ENCODE measurements at regions not wholly inside any gene's neighbourhood (a gene's known extent, or its start where the extent isn't known, plus 50 kb on each side); places are given as distances from the start of the nearest gene placed in this dataset.

- no peak for DNase-seq
These were observed 131.1 kb upstream of the NCAM1 start for GRCh38 chr11:112829971-112830654.

DNA sequence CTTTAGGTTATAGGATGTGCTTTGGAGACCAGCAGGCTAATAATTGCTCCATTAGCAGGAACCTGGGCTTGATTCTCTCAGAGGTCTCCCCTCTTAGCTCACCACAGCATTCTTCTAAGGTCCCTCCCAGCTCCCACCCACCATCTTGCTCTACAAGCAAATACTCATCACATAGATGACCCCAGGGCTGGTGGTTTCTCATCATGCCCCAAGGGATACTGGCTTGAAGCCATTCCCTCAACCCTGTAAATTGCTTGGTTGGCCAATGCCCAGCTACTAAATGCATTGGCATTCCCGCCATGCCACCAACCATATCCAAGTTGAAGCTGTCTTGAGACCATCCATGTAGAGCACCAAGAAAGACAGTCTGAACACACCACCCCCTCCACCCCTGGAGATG is 130.2 kb upstream of the NCAM1 start:
- no peak for DNase-seq

DNA sequence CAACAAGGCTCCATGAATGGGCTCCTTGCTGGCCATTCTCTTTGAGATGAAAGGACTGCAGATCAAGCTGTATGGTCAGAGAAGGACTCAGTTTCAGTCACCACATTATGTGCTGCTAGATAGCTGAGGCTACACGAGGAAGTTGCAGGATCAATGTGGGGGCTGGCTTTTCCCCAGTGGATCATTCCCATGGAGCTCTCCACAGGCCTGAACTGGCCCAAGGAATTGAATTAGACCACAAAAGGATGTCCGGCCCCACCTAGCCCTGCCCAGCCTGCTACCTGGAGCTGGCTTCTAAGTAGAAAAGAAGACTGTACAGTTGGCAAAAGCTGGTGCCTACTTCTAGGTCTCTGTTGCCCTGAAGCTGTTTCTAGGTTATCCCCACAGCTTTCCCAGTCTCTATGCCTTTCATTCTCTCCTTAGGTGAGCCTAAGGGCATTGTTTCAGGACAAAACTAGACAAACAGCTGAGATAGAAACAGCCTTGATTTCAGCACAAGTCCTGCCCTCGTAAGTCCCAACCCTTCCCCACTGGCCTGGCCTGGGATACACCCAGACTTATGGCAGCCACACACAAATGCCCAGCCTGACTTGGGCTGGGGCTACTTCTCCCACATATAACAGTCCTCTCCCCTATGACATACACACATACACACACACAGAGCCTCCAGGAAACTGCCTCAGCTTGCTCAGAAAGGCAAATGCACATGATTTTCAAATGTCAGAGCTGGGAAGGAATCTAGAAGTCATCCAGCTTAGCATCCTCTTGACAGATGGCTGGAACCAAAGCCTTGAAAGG is 129.1 kb upstream of the NCAM1 start:
- DNase-seq, result no peak

- no peak for DNase-seq
These were observed 126.9 kb upstream of the NCAM1 start for GRCh38 chr11:112834277-112834755.

GRCh38 chr11:112835591-112836255 is 125.5 kb upstream of the NCAM1 start:
- DNase-seq, result no peak

DNA sequence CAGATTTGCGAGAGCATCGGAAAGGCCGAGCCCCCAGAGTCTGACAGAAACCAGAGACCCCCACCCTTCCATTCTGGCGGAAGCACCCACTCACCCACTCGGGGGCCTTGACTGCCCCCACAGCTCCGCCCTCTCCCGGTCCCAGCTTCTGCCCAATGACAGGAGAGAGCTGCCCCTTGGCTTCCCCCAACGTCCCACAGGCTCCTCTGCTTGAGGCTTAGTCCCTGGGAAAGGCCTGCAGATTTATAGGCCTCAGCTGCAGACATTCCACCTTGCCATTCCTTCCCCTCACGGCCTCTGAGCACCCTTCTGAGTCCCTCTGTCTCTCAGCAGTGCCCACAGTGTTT is 125.0 kb upstream of the NCAM1 start:
- DNase-seq, result no peak

DNA sequence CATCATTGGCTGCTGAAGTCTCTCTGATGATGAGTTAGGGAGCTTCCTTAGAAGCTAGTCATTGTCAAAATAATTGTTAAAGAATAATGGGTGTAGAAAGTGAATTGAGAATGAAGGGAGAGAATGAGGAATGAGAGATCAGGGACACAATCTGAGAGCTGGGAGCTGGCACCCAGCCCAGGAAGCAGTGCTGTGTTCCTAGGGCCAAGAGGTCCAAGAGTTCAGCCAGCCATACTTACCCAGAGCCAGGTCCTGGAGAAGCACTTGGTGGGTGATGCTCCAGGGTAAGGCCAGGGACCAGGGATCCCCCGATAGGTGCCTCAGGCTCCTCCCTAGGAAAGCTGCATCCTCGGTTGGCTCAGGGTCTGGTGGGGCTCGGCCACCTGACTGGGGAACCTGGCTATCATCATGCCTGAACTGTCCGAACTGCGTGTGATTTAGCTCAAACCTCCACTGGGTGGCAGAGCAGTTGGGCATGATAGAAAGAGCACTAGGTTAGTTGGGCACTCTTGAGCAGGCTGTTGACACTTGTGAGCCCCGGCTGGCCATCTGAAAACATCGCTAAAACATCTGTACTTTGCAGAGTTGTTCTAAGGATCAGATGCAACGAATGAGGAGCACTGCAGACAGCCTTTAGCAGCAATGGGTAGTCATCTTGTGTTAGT is 123.9 kb upstream of the NCAM1 start:
- DNase-seq, result no peak

- DNase-seq, result no peak
These were observed 122.2 kb upstream of the NCAM1 start for GRCh38 chr11:112839051-112839450.

DNA sequence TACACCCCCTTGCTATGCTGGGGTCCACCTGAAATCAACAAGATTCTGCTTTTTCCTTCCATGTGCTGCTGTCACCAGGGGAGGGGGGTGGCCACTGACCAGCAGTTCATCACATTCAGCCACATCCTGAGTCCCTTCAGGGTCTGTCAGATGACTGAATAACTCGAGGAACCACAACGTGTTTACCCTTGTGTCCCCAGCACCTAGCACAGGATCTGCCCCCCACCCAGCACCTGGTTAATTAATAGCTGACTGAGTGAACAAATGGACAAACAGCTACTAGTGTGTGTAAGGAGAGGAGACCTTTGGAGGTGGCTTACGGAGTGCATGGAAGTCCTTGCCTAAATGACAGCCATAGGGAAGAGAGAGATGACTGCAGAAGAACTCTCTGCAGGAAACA is 119.5 kb upstream of the NCAM1 start:
- no peak for DNase-seq

GRCh38 chr11:112842151-112842550 is 119.1 kb upstream of the NCAM1 start:
- no peak for DNase-seq

GRCh38 chr11:112844517-112844916 is 116.7 kb upstream of the NCAM1 start:
- no peak for DNase-seq

- DNase-seq, result no peak
These were observed 113.7 kb upstream of the NCAM1 start for GRCh38 chr11:112847568-112847967.

- no peak for DNase-seq
These were observed 108.9 kb upstream of the NCAM1 start for GRCh38 chr11:112852143-112852866.

DNA sequence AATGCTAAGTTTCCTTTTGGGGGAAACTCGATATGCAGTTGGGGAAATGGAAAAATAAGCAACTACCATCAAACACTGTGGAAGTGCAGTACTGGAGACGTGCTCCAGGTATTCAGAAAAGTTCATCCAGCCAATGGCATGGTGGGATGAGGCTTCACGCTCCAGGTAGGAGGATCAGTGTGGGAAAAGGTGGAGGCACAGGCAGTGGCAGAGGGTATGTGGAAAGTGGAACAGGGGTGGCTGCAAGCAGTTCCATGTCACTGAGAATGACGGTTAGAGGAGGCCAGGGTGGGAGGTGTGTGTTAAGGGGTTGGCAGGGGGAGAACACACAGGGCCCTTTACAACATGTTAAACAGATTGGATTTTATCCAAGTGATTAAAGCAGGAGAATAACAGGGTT is 105.1 kb upstream of the NCAM1 start:
- DNase-seq, result no peak

DNA sequence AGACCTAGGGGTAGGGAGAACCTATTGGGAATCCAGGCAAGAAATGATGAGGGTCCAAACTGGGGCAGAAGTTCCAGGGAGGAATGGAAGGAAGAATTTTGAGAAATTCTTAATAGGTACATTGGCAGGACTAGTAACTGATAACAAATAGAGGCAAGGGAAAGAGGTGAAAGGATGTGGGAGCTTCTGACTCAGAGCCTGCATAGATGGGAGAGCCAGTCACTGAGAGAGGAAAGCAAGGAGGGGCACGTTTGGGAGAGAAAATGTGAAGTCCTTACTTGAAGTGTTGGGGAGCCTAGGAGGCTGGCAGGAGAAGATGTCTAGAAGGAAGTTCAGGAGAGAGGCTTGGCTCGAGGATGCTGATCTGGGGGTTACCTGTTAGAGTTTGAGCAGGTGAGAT is 104.6 kb upstream of the NCAM1 start:
- DNase-seq, result no peak

GRCh38 chr11:112858289-112859023 is 102.8 kb upstream of the NCAM1 start:
- DNase-seq, result no peak

DNA sequence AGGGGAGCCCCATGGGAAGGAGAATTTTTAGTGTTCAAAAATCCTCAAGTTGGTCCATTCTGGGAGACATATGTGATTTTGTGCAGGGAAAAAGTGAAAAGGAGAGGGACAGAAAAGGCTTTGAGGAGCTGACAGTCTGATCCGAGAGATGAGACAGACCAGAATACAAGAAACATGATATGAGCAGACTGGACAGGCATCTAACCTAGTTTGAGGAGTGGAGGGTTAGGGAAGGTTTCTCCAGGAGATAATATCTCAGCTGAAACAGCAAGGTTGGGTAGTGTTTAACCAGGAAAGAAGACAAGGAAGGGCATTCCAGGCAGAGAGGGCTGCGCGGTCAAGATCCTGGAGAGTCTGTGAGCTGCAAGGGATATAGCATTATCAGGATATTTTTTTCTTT is 101.4 kb upstream of the NCAM1 start:
- no peak for DNase-seq

DNA sequence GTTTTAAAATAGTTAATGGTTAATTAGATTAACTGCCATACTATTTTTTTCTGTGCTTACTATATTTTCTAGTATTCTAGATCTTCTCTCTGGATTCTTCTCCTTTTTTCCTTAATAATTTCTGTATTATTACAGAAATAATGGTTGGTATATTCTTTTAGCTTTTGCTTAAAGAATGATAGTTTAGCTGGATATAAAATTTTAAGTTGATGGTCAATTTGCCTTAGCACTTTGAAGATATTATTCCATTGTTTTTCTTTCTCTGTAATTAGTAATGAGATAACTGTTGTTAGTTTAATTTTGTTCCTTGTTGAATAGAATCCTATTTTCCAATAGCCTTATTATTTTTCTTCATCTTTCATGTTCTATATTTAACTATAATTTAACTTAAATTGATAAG is 99.9 kb upstream of the NCAM1 start:
- no peak for DNase-seq

GRCh38 chr11:112863305-112863704 is 97.9 kb upstream of the NCAM1 start:
- no peak for DNase-seq

- DNase-seq, result no peak
These were observed 96.5 kb upstream of the NCAM1 start for GRCh38 chr11:112864672-112865071.

DNA sequence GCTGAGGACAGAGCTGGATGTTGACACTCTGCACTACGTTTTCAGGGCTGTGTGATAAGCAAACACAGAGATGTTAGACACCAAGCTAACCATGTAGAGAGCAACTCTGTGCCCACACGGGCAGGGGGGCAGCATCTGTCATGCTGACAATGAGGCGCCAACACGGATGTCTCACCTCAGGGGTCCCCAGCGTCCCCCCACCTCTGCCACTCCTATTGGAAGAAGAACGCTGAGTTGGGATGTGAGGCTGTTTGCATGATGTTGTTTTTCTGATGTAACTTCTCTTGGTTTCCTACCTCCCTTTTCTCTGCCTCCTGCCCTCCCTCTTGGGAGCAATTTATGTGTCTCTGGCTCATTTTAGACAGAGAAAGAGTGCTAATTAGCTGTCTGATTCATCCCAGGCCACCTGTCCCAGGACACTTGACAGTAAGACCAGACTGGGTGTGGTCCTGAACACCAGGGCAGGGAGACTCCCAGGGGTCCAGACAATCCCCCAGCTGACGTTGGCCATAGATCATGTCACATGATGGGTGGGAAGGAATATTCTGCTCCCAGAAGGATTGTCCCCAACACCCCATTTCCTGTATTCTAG is 89.2 kb upstream of the NCAM1 start:
- DNase-seq, result no peak

- no peak for DNase-seq
These were observed 86.2 kb upstream of the NCAM1 start for GRCh38 chr11:112874980-112875379.

Data from T1000 (cell line).